HCT116 (cell line): ENCODE measurements at regions not wholly inside any gene's neighbourhood (a gene's known extent, or its start where the extent isn't known, plus 50 kb on each side); places are given as distances from the start of the nearest gene placed in this dataset.

Experiments
- ATAC-seq: fragments of 200-7000 bp; cut with Tn5 transposase; 2 replicates; pipeline ENCODE4 v1.9.1; 2020; ENCODE audit warnings: mild to moderate bottlenecking, moderate library complexity
- BruUV-seq: library from RNA; stranded (reverse); fragments of 400-500 nt; replicated peaks from 2 replicates; lab custom pipeline; 2021; lab: Mats Ljungman, UMichigan
- CTCF ChIA-PET: fragments of 300-600 bp; sonication (Branson Sonifier 250); formaldehyde crosslinking; loops from one replicate; lab custom pipeline; 2021; ENCODE audit warnings: antibody characterized with exemption; lab: Charles Lee
- POLR2A ChIA-PET: fragments of 300-600, 350-600 bp; sonication (Branson Sonifier 250); formaldehyde crosslinking; loops from one replicate; lab custom pipeline; 2021; ENCODE audit warnings: antibody characterized with exemption; lab: Charles Lee
- RAD21 ChIA-PET, 2 experiments: fragments of 300-600 bp; sonication (Branson Sonifier 250); formaldehyde crosslinking; loops; one replicate each; lab custom pipeline; 2023; ENCODE audit warnings: low total read pairs in 2 of 2; ENCODE audit not compliant: uncharacterized antibody in 2 of 2, unreplicated experiment in 2 of 2, low non-redundant PET in 1 of 2; lab: Charles Lee
- DNase-seq: peaks from one replicate; pipeline ENCODE4 v3.0.0-alpha.2; 2010; ENCODE audit warnings: low read depth, low spot score
- H2AFZ ChIP-seq: fragments of 200-600 bp; shearing (Covaris generic), sonication (generic); 2 replicates; pipeline ENCODE4 v1.6.1; 2017; ENCODE audit warnings: low read depth, mixed run types, mixed read lengths, antibody characterized with exemption, low read length; ENCODE audit not compliant: poor library complexity, severe bottlenecking
- H3K27ac ChIP-seq: 2 replicates; pipeline ENCODE4 v1.5.1; 2012; ENCODE audit warnings: low read depth, low read length
- H3K27me3 ChIP-seq: fragments of 200-600 bp; sonication (generic); 2 replicates; pipeline ENCODE4 v1.6.1; 2016; ENCODE audit warnings: mixed run types, low read length, mixed read lengths; ENCODE audit not compliant: insufficient read depth
- H3K36me3 ChIP-seq, 2 experiments: fragments of 200-500 bp in 1 of 2; fragments of 200-600 bp in 1 of 2; sonication (Bioruptor generic) in 1 of 2; sonication (generic) in 1 of 2; 2 replicates each; pipeline versions ENCODE4 v1.5.1 to v1.6.1; 2014 to 2016; ENCODE audit warnings: low read length in 2 of 2, inconsistent platforms in 1 of 2, mixed read lengths in 1 of 2, mixed run types in 1 of 2; ENCODE audit not compliant: insufficient read depth in 2 of 2, control insufficient read depth in 1 of 2
- H3K4me1 ChIP-seq, 2 experiments: fragments of 200-600 bp in 1 of 2; sonication (generic) in 1 of 2; 2 replicates each; pipeline versions ENCODE4 v1.5.1 to v1.6.1; 2012 to 2017; ENCODE audit warnings: low read length in 2 of 2, inconsistent platforms in 1 of 2, mild to moderate bottlenecking in 1 of 2, mixed read lengths in 1 of 2, mixed run types in 1 of 2, moderate library complexity in 1 of 2; ENCODE audit not compliant: insufficient read depth in 2 of 2, control insufficient read depth in 1 of 2
- H3K4me2 ChIP-seq: fragments of 200-600 bp; sonication (generic); 2 replicates; pipeline ENCODE4 v1.6.1; 2017; ENCODE audit warnings: mixed run types, low read length, mixed read lengths
- H3K4me3 ChIP-seq, 2 experiments: fragments of 200-600 bp in 1 of 2; sonication (generic) in 1 of 2; replicated peaks in 1 of 2; 2 replicates each; pipeline ENCODE4 v1.5.1; 2011 to 2016; ENCODE audit warnings: low read length in 2 of 2, control low read depth in 1 of 2, low read depth in 1 of 2, mild to moderate bottlenecking in 1 of 2, mixed read lengths in 1 of 2, mixed run types in 1 of 2
- H3K79me2 ChIP-seq: fragments of 200-600 bp; sonication (generic); 2 replicates; pipeline ENCODE4 v1.6.1; 2017; ENCODE audit warnings: mild to moderate bottlenecking, mixed run types, low read length, moderate library complexity, mixed read lengths; ENCODE audit not compliant: insufficient read depth
- H3K9ac ChIP-seq: fragments of 200-600 bp; sonication (generic); 2 replicates; pipeline ENCODE4 v1.6.1; 2016; ENCODE audit warnings: low read length, mixed read lengths
- H3K9me2 ChIP-seq: fragments of 200-600 bp; sonication (generic), shearing (Covaris generic); 2 replicates; pipeline ENCODE4 v1.6.1; 2017; ENCODE audit warnings: mixed run types, mild to moderate bottlenecking, moderate library complexity; ENCODE audit not compliant: insufficient read depth
- H3K9me3 ChIP-seq, 2 experiments: fragments of 200-500 bp in 1 of 2; fragments of 200-600 bp in 1 of 2; sonication (Bioruptor generic) in 1 of 2; sonication (generic) in 1 of 2; 2 replicates each; pipeline ENCODE4 v1.6.1; 2014 to 2017; ENCODE audit warnings: low read length in 2 of 2, mixed read lengths in 2 of 2, inconsistent platforms in 1 of 2, low read depth in 1 of 2, mild to moderate bottlenecking in 1 of 2, mixed run types in 1 of 2, moderate library complexity in 1 of 2; ENCODE audit not compliant: control insufficient read depth in 1 of 2, insufficient read depth in 1 of 2
- H4K20me1 ChIP-seq: fragments of 200-600 bp; sonication (generic), shearing (Covaris generic); 2 replicates; pipeline ENCODE4 v1.6.1; 2017; ENCODE audit warnings: mixed run types, mild to moderate bottlenecking, moderate library complexity; ENCODE audit not compliant: insufficient read depth
- CEBPB ChIP-seq: IDR thresholded peaks from 2 replicates; pipeline ENCODE4 v1.6.1; 2012; ENCODE audit warnings: low read depth
- EGR1 ChIP-seq: IDR thresholded peaks from 2 replicates; pipeline ENCODE4 v1.6.1; 2012; ENCODE audit warnings: low read depth
- ELF1 ChIP-seq: IDR thresholded peaks from 2 replicates; pipeline ENCODE4 v1.6.1; 2012; ENCODE audit warnings: low read depth, borderline replicate concordance
- EZH2 ChIP-seq: fragments of 200-600 bp; sonication (generic); IDR thresholded peaks from 2 replicates; pipeline ENCODE4 v1.6.1; 2017; ENCODE audit warnings: antibody characterized with exemption, mixed run types
- EZH2phosphoT487 ChIP-seq: fragments of 200-600 bp; IDR thresholded peaks from 2 replicates; pipeline ENCODE4 v1.6.1; 2018; ENCODE audit warnings: antibody characterized with exemption, borderline replicate concordance
- FOSL1 ChIP-seq: IDR thresholded peaks from 2 replicates; pipeline ENCODE4 v1.6.1; 2012; ENCODE audit warnings: low read depth
- JUND ChIP-seq: IDR thresholded peaks from 2 replicates; pipeline ENCODE4 v1.6.1; 2012
- POLR2A ChIP-seq: IDR thresholded peaks from 2 replicates; pipeline ENCODE4 v1.7.0; 2011; ENCODE audit warnings: borderline replicate concordance; ENCODE audit not compliant: insufficient read depth, insufficient read length; ENCODE audit errors: extremely low read depth
- SP1 ChIP-seq: IDR thresholded peaks from 2 replicates; pipeline ENCODE4 v1.6.1; 2012; ENCODE audit warnings: low read depth
- SRF ChIP-seq: IDR thresholded peaks from 2 replicates; pipeline ENCODE4 v1.6.1; 2012; ENCODE audit warnings: low read depth
- TCF7L2 ChIP-seq: IDR thresholded peaks from 2 replicates; pipeline ENCODE4 v1.7.0; 2011; ENCODE audit warnings: borderline replicate concordance, inconsistent platforms; ENCODE audit not compliant: insufficient read depth, insufficient read length; ENCODE audit errors: extremely low read depth
- YY1 ChIP-seq: IDR thresholded peaks from 2 replicates; pipeline ENCODE4 v1.6.1; 2011; ENCODE audit warnings: low read length, low read depth, moderate library complexity, mild to moderate bottlenecking; ENCODE audit not compliant: insufficient replicate concordance; ENCODE audit errors: extremely low read depth
- ZNF274 ChIP-seq: fragments of 200-500 bp; sonication (Bioruptor generic); IDR thresholded peaks from 2 replicates; pipeline ENCODE4 v1.6.1; 2014; ENCODE audit warnings: mild to moderate bottlenecking, low read depth, low read length, inconsistent platforms
- intact Hi-C: fragments of 100-400 bp; cut with micrococcal nuclease; formaldehyde crosslinking; loops from 2 replicates; pipeline ENCODE4 v1.10.0; 2022
- TF ChIP-seq, protein P1 (sequence below): IDR thresholded peaks from 2 replicates; pipeline ENCODE4 v1.6.1; 2012; ENCODE audit warnings: low read depth
- TF ChIP-seq, protein P2 (sequence below): IDR thresholded peaks from 2 replicates; pipeline ENCODE4 v1.6.1; 2011; ENCODE audit warnings: mild to moderate bottlenecking, low read length, moderate library complexity; ENCODE audit not compliant: insufficient replicate concordance; ENCODE audit errors: extremely low read depth

DNA sequence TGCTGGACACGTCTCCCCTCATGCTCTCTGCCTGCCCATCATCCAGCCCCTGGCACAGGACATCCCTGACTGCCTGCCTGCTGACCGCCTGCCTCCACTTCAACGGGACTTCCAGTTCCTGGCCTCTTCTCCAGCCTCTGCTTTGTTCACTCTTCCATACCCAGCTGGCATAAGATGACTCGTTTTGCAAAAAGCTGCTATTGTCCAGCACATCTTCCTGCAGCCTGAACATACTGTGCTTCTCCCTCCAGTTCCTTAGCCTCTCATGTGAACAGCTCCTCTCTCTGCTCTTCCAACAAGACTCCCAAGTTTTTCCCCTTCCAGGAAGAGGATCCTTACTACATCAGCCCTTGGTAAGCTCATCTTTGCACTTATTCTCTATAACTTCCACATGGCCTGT lies 62.4 kb upstream of the SKOR2 start:
- Histone ChIP-seq H3K79me2 (no peaks in the 10 kb centered on the region), H4K20me1 (no peaks in the 10 kb centered on the region), H3K4me1 (no peaks in the 10 kb centered on the region), H3K4me3 (no peak overlapping the region), H3K27ac (no peak overlapping the region), H3K4me2 (no peak overlapping the region), H3K9me2 (no peaks in the 10 kb centered on the region), H2AFZ (no peak overlapping the region), H3K36me3 (no peaks in the 10 kb centered on the region), H3K27me3 (peaks cover 49% of the 10 kb centered on the region), H3K9ac (no peak overlapping the region), H3K9me3 (no peaks in the 10 kb centered on the region)
- DNase-seq (no peak), ATAC-seq (no peak)
- TF ChIP-seq EZH2phosphoT487 (no peak), SRF (no peak), FOSL1 (no peak), EZH2 (no peak), CEBPB (no peak), ZNF274 (no peak), EGR1 (no peak), ELF1 (no peak), POLR2A (no peak), JUND (no peak), YY1 (no peak), TCF7L2 (no peak), SP1 (no peak)
- TF ChIP-seq, protein P1, sequence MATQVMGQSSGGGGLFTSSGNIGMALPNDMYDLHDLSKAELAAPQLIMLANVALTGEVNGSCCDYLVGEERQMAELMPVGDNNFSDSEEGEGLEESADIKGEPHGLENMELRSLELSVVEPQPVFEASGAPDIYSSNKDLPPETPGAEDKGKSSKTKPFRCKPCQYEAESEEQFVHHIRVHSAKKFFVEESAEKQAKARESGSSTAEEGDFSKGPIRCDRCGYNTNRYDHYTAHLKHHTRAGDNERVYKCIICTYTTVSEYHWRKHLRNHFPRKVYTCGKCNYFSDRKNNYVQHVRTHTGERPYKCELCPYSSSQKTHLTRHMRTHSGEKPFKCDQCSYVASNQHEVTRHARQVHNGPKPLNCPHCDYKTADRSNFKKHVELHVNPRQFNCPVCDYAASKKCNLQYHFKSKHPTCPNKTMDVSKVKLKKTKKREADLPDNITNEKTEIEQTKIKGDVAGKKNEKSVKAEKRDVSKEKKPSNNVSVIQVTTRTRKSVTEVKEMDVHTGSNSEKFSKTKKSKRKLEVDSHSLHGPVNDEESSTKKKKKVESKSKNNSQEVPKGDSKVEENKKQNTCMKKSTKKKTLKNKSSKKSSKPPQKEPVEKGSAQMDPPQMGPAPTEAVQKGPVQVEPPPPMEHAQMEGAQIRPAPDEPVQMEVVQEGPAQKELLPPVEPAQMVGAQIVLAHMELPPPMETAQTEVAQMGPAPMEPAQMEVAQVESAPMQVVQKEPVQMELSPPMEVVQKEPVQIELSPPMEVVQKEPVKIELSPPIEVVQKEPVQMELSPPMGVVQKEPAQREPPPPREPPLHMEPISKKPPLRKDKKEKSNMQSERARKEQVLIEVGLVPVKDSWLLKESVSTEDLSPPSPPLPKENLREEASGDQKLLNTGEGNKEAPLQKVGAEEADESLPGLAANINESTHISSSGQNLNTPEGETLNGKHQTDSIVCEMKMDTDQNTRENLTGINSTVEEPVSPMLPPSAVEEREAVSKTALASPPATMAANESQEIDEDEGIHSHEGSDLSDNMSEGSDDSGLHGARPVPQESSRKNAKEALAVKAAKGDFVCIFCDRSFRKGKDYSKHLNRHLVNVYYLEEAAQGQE = no peak
- TF ChIP-seq, protein P2, sequence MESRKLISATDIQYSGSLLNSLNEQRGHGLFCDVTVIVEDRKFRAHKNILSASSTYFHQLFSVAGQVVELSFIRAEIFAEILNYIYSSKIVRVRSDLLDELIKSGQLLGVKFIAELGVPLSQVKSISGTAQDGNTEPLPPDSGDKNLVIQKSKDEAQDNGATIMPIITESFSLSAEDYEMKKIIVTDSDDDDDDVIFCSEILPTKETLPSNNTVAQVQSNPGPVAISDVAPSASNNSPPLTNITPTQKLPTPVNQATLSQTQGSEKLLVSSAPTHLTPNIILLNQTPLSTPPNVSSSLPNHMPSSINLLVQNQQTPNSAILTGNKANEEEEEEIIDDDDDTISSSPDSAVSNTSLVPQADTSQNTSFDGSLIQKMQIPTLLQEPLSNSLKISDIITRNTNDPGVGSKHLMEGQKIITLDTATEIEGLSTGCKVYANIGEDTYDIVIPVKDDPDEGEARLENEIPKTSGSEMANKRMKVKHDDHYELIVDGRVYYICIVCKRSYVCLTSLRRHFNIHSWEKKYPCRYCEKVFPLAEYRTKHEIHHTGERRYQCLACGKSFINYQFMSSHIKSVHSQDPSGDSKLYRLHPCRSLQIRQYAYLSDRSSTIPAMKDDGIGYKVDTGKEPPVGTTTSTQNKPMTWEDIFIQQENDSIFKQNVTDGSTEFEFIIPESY = no peak
- ChIA-PET POLR2A (no interaction called here), RAD21 (no interaction called here), CTCF (no interaction called here)
- BruUV-seq = no TSS peak
- intact Hi-C loops = no loop called here
